CD14-positive monocyte (primary cell): ENCODE measurements at regions not wholly inside any gene's neighbourhood (a gene's known extent, or its start where the extent isn't known, plus 50 kb on each side); places are given as distances from the start of the nearest gene placed in this dataset.

Experiments used
- DNase-seq, 3 donors: peaks; one replicate each; pipeline ENCODE4 v3.0.0-alpha.2; 2011 to 2022
- H2AFZ ChIP-seq: 2 replicates; pipeline ENCODE4 v1.6.0; 2012; ENCODE audit warnings: mild to moderate bottlenecking, low read depth, low read length, inconsistent platforms; ENCODE audit not compliant: insufficient read depth, poor library complexity, severe bottlenecking
- H3K27ac ChIP-seq, 2 donors: 1 replicate in 1 of 2; 2 replicates in 1 of 2; pipeline ENCODE4 v1.5.1; 2012 to 2013; ENCODE audit warnings: low read length in 2 of 2, control low read depth in 1 of 2, inconsistent platforms in 1 of 2, low read depth in 1 of 2, mild to moderate bottlenecking in 1 of 2
- H3K27me3 ChIP-seq, 2 donors: one replicate each; pipeline versions ENCODE4 v1.6.0 to v1.6.1; 2011 to 2013; ENCODE audit warnings: low read length in 2 of 2; ENCODE audit not compliant: control insufficient read depth in 2 of 2, insufficient read depth in 2 of 2
- H3K36me3 ChIP-seq, 2 donors: replicated peaks in 1 of 2; 1 replicate in 1 of 2; 2 replicates in 1 of 2; pipeline versions ENCODE4 v1.5.1 to v1.6.1; 2012 to 2013; ENCODE audit warnings: low read length in 2 of 2, control low read depth in 1 of 2, inconsistent platforms in 1 of 2, mild to moderate bottlenecking in 1 of 2; ENCODE audit not compliant: insufficient read depth in 2 of 2, control insufficient read depth in 1 of 2
- H3K4me1 ChIP-seq, 2 donors: 1 replicate in 1 of 2; 2 replicates in 1 of 2; pipeline versions ENCODE4 v1.5.1 to v1.6.1; 2012 to 2013; ENCODE audit warnings: low read length in 2 of 2, control low read depth in 1 of 2, inconsistent platforms in 1 of 2, mild to moderate bottlenecking in 1 of 2, moderate library complexity in 1 of 2; ENCODE audit not compliant: insufficient read depth in 2 of 2, control insufficient read depth in 1 of 2
- H3K4me2 ChIP-seq: replicated peaks from 2 replicates; pipeline ENCODE3; 2012; ENCODE audit warnings: low read length, moderate library complexity, mild to moderate bottlenecking; ENCODE audit not compliant: poor library complexity, severe bottlenecking; ENCODE audit errors: extremely low read depth
- H3K4me3 ChIP-seq, 3 experiments: fragments of 200-600 bp in 1 of 3; sonication (generic) in 1 of 3; replicated peaks in 1 of 3; 1 replicate in 2 of 3; 2 replicates in 1 of 3; pipeline ENCODE4 v1.5.1; 2011 to 2013; ENCODE audit warnings: low read length in 3 of 3, mild to moderate bottlenecking in 3 of 3, control low read depth in 2 of 3, low read depth in 2 of 3, inconsistent platforms in 1 of 3, moderate library complexity in 1 of 3
- H3K79me2 ChIP-seq: 2 replicates; pipeline ENCODE4 v1.6.0; 2012; ENCODE audit warnings: mild to moderate bottlenecking, control low read depth, inconsistent platforms, low read length, moderate library complexity; ENCODE audit not compliant: insufficient read depth
- H3K9ac ChIP-seq: 2 replicates; pipeline ENCODE4 v1.6.0; 2017; ENCODE audit warnings: low read length, mild to moderate bottlenecking; ENCODE audit not compliant: insufficient read depth, poor library complexity, severe bottlenecking
- H3K9me3 ChIP-seq, 2 donors: replicated peaks in 1 of 2; 1 replicate in 1 of 2; 2 replicates in 1 of 2; pipeline versions ENCODE4 v1.5.1 to v1.6.1; 2012 to 2013; ENCODE audit warnings: low read length in 2 of 2, control low read depth in 1 of 2; ENCODE audit not compliant: control insufficient read depth in 1 of 2, insufficient read depth in 1 of 2
- H4K20me1 ChIP-seq: 2 replicates; pipeline ENCODE4 v1.6.0; 2012; ENCODE audit warnings: mild to moderate bottlenecking, low read length, control low read depth, moderate library complexity; ENCODE audit not compliant: insufficient read depth
- H3K27ac Mint-ChIP-seq, 7 donors: one replicate each; pipeline ENCODE4 v1.8.0; 2020; ENCODE audit warnings: mild to moderate bottlenecking in 7 of 7, mixed read lengths in 7 of 7, moderate library complexity in 6 of 7, inconsistent platforms in 2 of 7
- H3K27me3 Mint-ChIP-seq, 3 donors: one replicate each; pipeline ENCODE4 v1.8.0; 2021 to 2022; ENCODE audit warnings: low read depth in 3 of 3, mild to moderate bottlenecking in 3 of 3, mixed read lengths in 3 of 3, moderate library complexity in 3 of 3, inconsistent platforms in 1 of 3
- H3K36me3 Mint-ChIP-seq, 2 donors: one replicate each; pipeline ENCODE4 v1.8.0; 2020; ENCODE audit warnings: mixed read lengths in 2 of 2, inconsistent platforms in 1 of 2, mild to moderate bottlenecking in 1 of 2
- H3K4me1 Mint-ChIP-seq: one replicate; pipeline ENCODE4 v1.8.0; 2020; ENCODE audit warnings: mild to moderate bottlenecking, mixed read lengths
- H3K4me3 Mint-ChIP-seq, 2 donors: one replicate each; pipeline ENCODE4 v1.8.0; 2020; ENCODE audit warnings: mild to moderate bottlenecking in 2 of 2, mixed read lengths in 2 of 2, moderate library complexity in 1 of 2
- H3K9me3 Mint-ChIP-seq, 7 donors: one replicate each; pipeline ENCODE4 v1.8.0; 2020 to 2022; ENCODE audit warnings: mixed read lengths in 7 of 7, mild to moderate bottlenecking in 6 of 7, moderate library complexity in 6 of 7, inconsistent platforms in 2 of 7
- CTCF ChIP-seq: fragments of 200-600 bp; IDR thresholded peaks from one replicate; pipeline ENCODE4 v1.8.0; 2022; ENCODE audit warnings: antibody characterized with exemption, mild to moderate bottlenecking
- WGBS: methylation state at CpG from one replicate; pipeline ENCODE4 v1.1.5; 2013; ENCODE audit warnings: missing lambda C conversion rate; ENCODE audit not compliant: insufficient coverage; 5-methylcytosine and 5-hydroxymethylcytosine counted together
- intact Hi-C, 2 donors: fragments of 100-400 bp; cut with micrococcal nuclease; formaldehyde crosslinking; loops; one replicate each; pipeline versions ENCODE4 v1.15.0 to v1.15.1; 2023

GRCh38 chrX:109855501-109855900 is 122.4 kb upstream of the ACSL4 start:
- intact Hi-C loops: loop anchor here (10.0 kb wide), 1 partner anchor 141 kb away; no protein-coding TSS in a partner anchor
- H4K20me1 ChIP-seq: no peaks in the 10 kb centered on the region
- no peak for TF ChIP-seq CTCF
- Mint-ChIP-seq H3K27me3 (peaks cover 0 to 15% (median 0%) of the 10 kb centered on the region in 3 donors), H3K27ac (peak overlapping the region; percentile 53 to 90 (median 75)), H3K4me3 (no peak overlapping the region), H3K9me3 (peaks cover 0 to 7% (median 2%) of the 10 kb centered on the region in 7 donors), H3K36me3 (peaks cover 0 to 2% of the 10 kb centered on the region in 2 donors), H3K4me1 (peaks cover 22% of the 10 kb centered on the region)
- H3K9me3 ChIP-seq: no peaks in the 10 kb centered on the region
- H3K9ac ChIP-seq: no peak overlapping the region
- H2AFZ ChIP-seq: no peak overlapping the region
- WGBS: no CpG with 5 or more reads among the region's 1 CpG
- H3K79me2 ChIP-seq: no peaks in the 10 kb centered on the region
- H3K27ac ChIP-seq: peak overlapping the region; percentile 55 to 61
- no peaks in the 10 kb centered on the region for H3K36me3 ChIP-seq
- peaks cover 0 to 15% of the 10 kb centered on the region in 2 donors for H3K27me3 ChIP-seq
- no peak overlapping the region for H3K4me3 ChIP-seq
- peaks cover 29 to 31% of the 10 kb centered on the region in 2 donors for H3K4me1 ChIP-seq
- H3K4me2 ChIP-seq: peak overlapping the region; percentile 28
- peak; percentile 24 to 59 (median 24) for DNase-seq

- Mint-ChIP-seq H3K9me3 (peaks cover 0 to 7% (median 2%) of the 10 kb centered on the region in 7 donors), H3K4me3 (peak overlapping the region in 1 of 2 donors; percentile 51), H3K27me3 (peaks cover 0 to 17% (median 0%) of the 10 kb centered on the region in 3 donors), H3K27ac (peak overlapping the region; percentile 35 to 86 (median 77)), H3K36me3 (peaks cover 0 to 2% of the 10 kb centered on the region in 2 donors), H3K4me1 (peaks cover 22% of the 10 kb centered on the region)
- peaks cover 29 to 31% of the 10 kb centered on the region in 2 donors for H3K4me1 ChIP-seq
- intact Hi-C loops: loop anchor here (10.0 kb wide), 1 partner anchor 142 kb away; no protein-coding TSS in a partner anchor
- TF ChIP-seq CTCF: peak; percentile 77
- WGBS: no CpG with 5 or more reads among the region's 5 CpGs
- peak overlapping the region; percentile 1 for H2AFZ ChIP-seq
- no peaks in the 10 kb centered on the region for H3K79me2 ChIP-seq
- no peak overlapping the region for H3K9ac ChIP-seq
- peak overlapping the region in 1 of 3 experiments; percentile 27 for H3K4me3 ChIP-seq
- H3K27me3 ChIP-seq: peaks cover 0 to 13% of the 10 kb centered on the region in 2 donors
- H4K20me1 ChIP-seq: no peaks in the 10 kb centered on the region
- H3K9me3 ChIP-seq: no peaks in the 10 kb centered on the region
- H3K4me2 ChIP-seq: peak overlapping the region; percentile 42
- DNase-seq: peak; percentile 23 to 37 (median 28)
- no peaks in the 10 kb centered on the region for H3K36me3 ChIP-seq
- peak overlapping the region in 1 of 2 donors; percentile 25 for H3K27ac ChIP-seq
Observed at GRCh38 chrX:109856974-109857373, 123.9 kb upstream of the ACSL4 start.
